ENCODE measurements at regions not wholly inside any gene's neighbourhood (a gene's known extent, or its start where the extent isn't known, plus 50 kb on each side); places are given as distances from the start of the nearest gene placed in this dataset.
"Not testable (repeated sequence)": the region's sequence is repeated elsewhere in the genome, so short reads cannot be mapped to it uniquely, and the experiment has no call there.

- Mint-ChIP-seq H3K27me3 (ENCODE audit: low read depth in 3 of 3) (no peaks in the 10 kb centered on the region), H3K27ac (no peak overlapping the region), H3K4me3 (no peak overlapping the region), H3K4me1 (no peaks in the 10 kb centered on the region), H3K36me3 (no peaks in the 10 kb centered on the region), H3K9me3 (peaks cover 5 to 16% (median 11%) of the 10 kb centered on the region in 7 donors)
- H3K36me3 ChIP-seq (replicated peaks in 1 of 2; ENCODE audit: control insufficient read depth in 1 of 2, insufficient read depth in 2 of 2, low read length in 2 of 2), result no peaks in the 10 kb centered on the region
- H3K79me2 ChIP-seq (ENCODE audit: insufficient read depth, low read length), result no peaks in the 10 kb centered on the region
- intact Hi-C loops (cut with micrococcal nuclease), result no loop called here
- no peak overlapping the region for H3K4me3 ChIP-seq (replicated peaks in 1 of 3; ENCODE audit: low read depth in 2 of 3, low read length in 3 of 3)
- H3K9ac ChIP-seq (ENCODE audit: insufficient read depth, low read length, poor library complexity, severe bottlenecking), result no peak overlapping the region
- no peak for TF ChIP-seq CTCF (IDR thresholded peaks at IDR 0.05)
- H2AFZ ChIP-seq (ENCODE audit: insufficient read depth, low read depth, low read length, poor library complexity, severe bottlenecking), result no peak overlapping the region
- no peaks in the 10 kb centered on the region for H3K4me1 ChIP-seq (ENCODE audit: control insufficient read depth in 1 of 2, insufficient read depth in 2 of 2, low read length in 2 of 2)
- H3K27ac ChIP-seq (ENCODE audit: low read depth in 1 of 2, low read length in 2 of 2), result no peak overlapping the region
- no peak overlapping the region for H3K4me2 ChIP-seq (replicated peaks; ENCODE audit: extremely low read depth, low read length, poor library complexity, severe bottlenecking)
- 56% methylated on average over 2 of the region's 3 CpGs for WGBS (ENCODE audit: insufficient coverage)
- peaks cover 0 to 3% of the 10 kb centered on the region in 2 donors for H3K9me3 ChIP-seq (replicated peaks in 1 of 2; ENCODE audit: control insufficient read depth in 1 of 2, insufficient read depth in 1 of 2, low read length in 2 of 2)
- DNase-seq, result no peak
- H3K27me3 ChIP-seq (ENCODE audit: control insufficient read depth in 2 of 2, insufficient read depth in 2 of 2, low read length in 2 of 2), result no peaks in the 10 kb centered on the region
- H4K20me1 ChIP-seq (ENCODE audit: insufficient read depth, low read length), result no peaks in the 10 kb centered on the region
These were observed 259.4 kb upstream of the GULP1 start for GRCh38 chr2:188032306-188032705.

GRCh38 chr2:188032786-188033185 lies 258.9 kb upstream of the GULP1 start:
- Histone ChIP-seq H3K4me2 (replicated peaks; ENCODE audit: extremely low read depth, low read length, poor library complexity, severe bottlenecking) (no peak overlapping the region), H3K36me3 (replicated peaks in 1 of 2; ENCODE audit: control insufficient read depth in 1 of 2, insufficient read depth in 2 of 2, low read length in 2 of 2) (no peaks in the 10 kb centered on the region), H3K27me3 (ENCODE audit: control insufficient read depth in 2 of 2, insufficient read depth in 2 of 2, low read length in 2 of 2) (no peaks in the 10 kb centered on the region), H3K9ac (ENCODE audit: insufficient read depth, low read length, poor library complexity, severe bottlenecking) (no peak overlapping the region), H3K79me2 (ENCODE audit: insufficient read depth, low read length) (no peaks in the 10 kb centered on the region), H4K20me1 (ENCODE audit: insufficient read depth, low read length) (no peaks in the 10 kb centered on the region), H3K27ac (ENCODE audit: low read depth in 1 of 2, low read length in 2 of 2) (no peak overlapping the region), H2AFZ (ENCODE audit: insufficient read depth, low read depth, low read length, poor library complexity, severe bottlenecking) (no peak overlapping the region), H3K4me3 (replicated peaks in 1 of 3; ENCODE audit: low read depth in 2 of 3, low read length in 3 of 3) (no peak overlapping the region), H3K4me1 (ENCODE audit: control insufficient read depth in 1 of 2, insufficient read depth in 2 of 2, low read length in 2 of 2) (no peaks in the 10 kb centered on the region), H3K9me3 (replicated peaks in 1 of 2; ENCODE audit: control insufficient read depth in 1 of 2, insufficient read depth in 1 of 2, low read length in 2 of 2) (peaks cover 0 to 3% of the 10 kb centered on the region in 2 donors)
- no peaks in the 10 kb centered on the region for H3K27me3 Mint-ChIP-seq (ENCODE audit: low read depth in 3 of 3)
- no peak for TF ChIP-seq CTCF (IDR thresholded peaks at IDR 0.05)
- H3K27ac Mint-ChIP-seq, result no peak overlapping the region
- no peak overlapping the region for H3K4me3 Mint-ChIP-seq
- no peaks in the 10 kb centered on the region for H3K36me3 Mint-ChIP-seq
- no peaks in the 10 kb centered on the region for H3K4me1 Mint-ChIP-seq
- DNase-seq, result no peak
- intact Hi-C loops (cut with micrococcal nuclease), result no loop called here
- peaks cover 5 to 16% (median 11%) of the 10 kb centered on the region in 7 donors for H3K9me3 Mint-ChIP-seq
- WGBS (ENCODE audit: insufficient coverage), result 57% methylated on average over 1 of the region's 3 CpGs

- H3K9ac ChIP-seq (ENCODE audit: insufficient read depth, low read length, poor library complexity, severe bottlenecking); H3K4me1 ChIP-seq (ENCODE audit: control insufficient read depth in 1 of 2, insufficient read depth in 2 of 2, low read length in 2 of 2); H3K4me1 Mint-ChIP-seq; DNase-seq; H3K27me3 ChIP-seq (ENCODE audit: control insufficient read depth in 2 of 2, insufficient read depth in 2 of 2, low read length in 2 of 2); H3K36me3 ChIP-seq (replicated peaks in 1 of 2; ENCODE audit: control insufficient read depth in 1 of 2, insufficient read depth in 2 of 2, low read length in 2 of 2); H4K20me1 ChIP-seq (ENCODE audit: insufficient read depth, low read length); H3K4me3 ChIP-seq (replicated peaks in 1 of 3; ENCODE audit: low read depth in 2 of 3, low read length in 3 of 3); H3K27me3 Mint-ChIP-seq (ENCODE audit: low read depth in 3 of 3); H3K4me3 Mint-ChIP-seq; H3K79me2 ChIP-seq (ENCODE audit: insufficient read depth, low read length); H3K36me3 Mint-ChIP-seq; H2AFZ ChIP-seq (ENCODE audit: insufficient read depth, low read depth, low read length, poor library complexity, severe bottlenecking); H3K9me3 ChIP-seq (replicated peaks in 1 of 2; ENCODE audit: control insufficient read depth in 1 of 2, insufficient read depth in 1 of 2, low read length in 2 of 2); intact Hi-C loops (cut with micrococcal nuclease); H3K4me2 ChIP-seq (replicated peaks; ENCODE audit: extremely low read depth, low read length, poor library complexity, severe bottlenecking); H3K27ac ChIP-seq (ENCODE audit: low read depth in 1 of 2, low read length in 2 of 2); H3K27ac Mint-ChIP-seq: not testable (repeated sequence)
- 71% methylated on average over 1 of the region's 1 CpG for WGBS (ENCODE audit: insufficient coverage)
- H3K9me3 Mint-ChIP-seq, result peaks cover 5 to 14% (median 9%) of the 10 kb centered on the region in 7 donors
These were observed 258.4 kb upstream of the GULP1 start for GRCh38 chr2:188033240-188033639.

All from CD14-positive monocyte (primary cell).